T-helper 2 cell treated with Interferon-gamma antibody and Interleukin-4, amounts not matched to agents 5 μg/mL and 100 μg/mL, for 36 hours (primary cell): ENCODE measurements at regions not wholly inside any gene's neighbourhood (a gene's known extent, or its start where the extent isn't known, plus 50 kb on each side); places are given as distances from the start of the nearest gene placed in this dataset.

Experiments
- DNase-seq: peaks from one replicate; pipeline ENCODE4 v3.0.0; 2021; ENCODE audit warnings: low spot score
- H3K27ac Mint-ChIP-seq: one replicate; pipeline ENCODE4 v1.8.0; 2021; ENCODE audit warnings: mild to moderate bottlenecking, mixed read lengths
- H3K27me3 Mint-ChIP-seq: one replicate; pipeline ENCODE4 v1.8.0; 2021; ENCODE audit warnings: low read depth, mixed read lengths
- H3K36me3 Mint-ChIP-seq: one replicate; pipeline ENCODE4 v1.8.0; 2021; ENCODE audit warnings: low read depth, mixed read lengths
- H3K4me1 Mint-ChIP-seq: one replicate; pipeline ENCODE4 v1.8.0; 2021; ENCODE audit warnings: low read depth, mixed read lengths
- H3K4me3 Mint-ChIP-seq: one replicate; pipeline ENCODE4 v1.8.0; 2022; ENCODE audit warnings: mild to moderate bottlenecking, moderate library complexity, mixed read lengths
- H3K9me3 Mint-ChIP-seq: one replicate; pipeline ENCODE4 v1.8.0; 2021; ENCODE audit warnings: mixed read lengths

- Mint-ChIP-seq H3K4me3 (no peak overlapping the region), H3K4me1 (no peaks in the 10 kb centered on the region), H3K27ac (no peak overlapping the region), H3K9me3 (no peaks in the 10 kb centered on the region), H3K27me3 (peaks cover 5% of the 10 kb centered on the region), H3K36me3 (no peaks in the 10 kb centered on the region)
- DNase-seq = no peak
These were observed 131.6 kb upstream of the SOX4 start for GRCh38 chr6:21461844-21462518.

DNA sequence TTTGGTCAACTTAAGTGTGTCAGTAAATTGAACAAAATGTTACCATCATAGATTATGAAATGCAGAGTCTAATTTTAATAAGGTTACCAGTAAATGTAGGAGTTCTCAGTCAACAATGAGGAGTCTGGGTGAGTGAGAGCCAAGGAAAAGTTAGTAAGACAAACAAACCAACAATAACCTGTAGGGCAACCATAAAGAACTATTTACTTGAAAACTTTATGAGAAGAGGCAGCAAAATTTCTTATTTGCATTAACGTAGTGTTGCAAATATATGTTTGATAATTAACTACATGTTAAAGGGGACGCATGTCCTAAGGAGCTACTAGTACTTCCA lies 131.1 kb upstream of the SOX4 start:
- Mint-ChIP-seq H3K27me3 (peaks cover 5% of the 10 kb centered on the region), H3K4me1 (no peaks in the 10 kb centered on the region), H3K9me3 (no peaks in the 10 kb centered on the region), H3K27ac (no peak overlapping the region), H3K4me3 (no peak overlapping the region), H3K36me3 (no peaks in the 10 kb centered on the region)
- no peak for DNase-seq

DNA sequence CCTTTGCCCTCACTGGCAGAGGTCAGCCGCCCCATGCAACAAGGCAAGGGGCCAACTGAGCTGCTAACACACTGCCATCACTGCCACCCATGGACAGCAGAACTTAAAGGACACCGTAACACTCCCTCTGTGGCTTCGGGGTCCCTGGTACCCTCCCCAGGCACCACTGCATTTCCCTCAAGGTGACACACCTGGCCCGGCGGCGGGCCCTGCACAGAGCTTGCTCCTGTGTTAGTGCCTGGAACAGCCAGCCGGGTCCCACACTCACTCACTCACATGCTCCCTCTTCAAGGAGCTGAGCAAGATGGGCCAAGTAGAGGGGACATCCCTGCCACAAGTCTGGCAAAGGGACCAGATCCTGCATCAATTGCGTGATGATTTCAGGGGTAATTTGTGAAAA lies 126.5 kb upstream of the SOX4 start:
- no peak for DNase-seq
- Mint-ChIP-seq H3K9me3 (no peaks in the 10 kb centered on the region), H3K27ac (no peak overlapping the region), H3K4me1 (no peaks in the 10 kb centered on the region), H3K4me3 (no peak overlapping the region), H3K36me3 (no peaks in the 10 kb centered on the region), H3K27me3 (peaks cover 7% of the 10 kb centered on the region)

DNA sequence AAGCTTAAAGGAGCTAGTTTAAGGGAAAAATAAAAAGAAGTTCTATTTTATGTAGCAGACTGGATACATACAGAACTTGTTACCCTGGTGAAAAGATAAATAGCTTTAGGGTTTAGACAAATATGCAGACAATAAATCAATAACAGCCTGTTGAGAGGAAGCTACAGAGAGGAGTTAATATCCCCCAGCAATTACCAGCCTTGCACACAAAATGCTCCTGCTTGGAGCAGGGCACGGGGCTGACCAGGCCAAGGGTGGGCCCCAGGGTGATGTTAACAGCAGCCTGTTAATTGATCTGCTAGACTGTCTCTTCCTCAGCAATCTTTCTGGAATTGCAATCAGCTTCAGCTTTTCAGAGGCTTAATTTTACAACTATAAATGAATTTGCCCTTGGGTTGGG lies 125.1 kb upstream of the SOX4 start:
- Mint-ChIP-seq H3K4me1 (no peaks in the 10 kb centered on the region), H3K36me3 (no peaks in the 10 kb centered on the region), H3K27ac (no peak overlapping the region), H3K27me3 (peaks cover 8% of the 10 kb centered on the region), H3K4me3 (no peak overlapping the region), H3K9me3 (no peaks in the 10 kb centered on the region)
- no peak for DNase-seq

DNA sequence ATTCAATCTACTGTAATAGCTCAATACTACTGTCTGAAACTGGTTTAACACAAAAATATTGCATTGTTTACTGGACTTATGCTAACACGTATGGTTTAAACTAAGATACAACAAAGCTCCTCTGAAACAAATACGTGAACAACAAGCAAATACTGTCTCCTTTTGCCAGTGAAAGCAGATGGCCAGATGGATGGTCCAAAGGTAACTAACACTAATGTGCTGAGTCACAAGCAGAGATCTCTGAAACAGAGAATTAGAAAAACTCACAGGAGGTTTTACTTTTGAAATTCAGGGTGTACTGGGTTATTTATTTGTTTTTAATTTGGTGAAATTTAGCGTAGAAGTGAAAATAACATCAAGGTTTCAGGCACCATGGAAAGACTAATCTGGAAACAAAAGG lies 124.3 kb upstream of the SOX4 start:
- Mint-ChIP-seq H3K27me3 (peaks cover 8% of the 10 kb centered on the region), H3K27ac (no peak overlapping the region), H3K36me3 (no peaks in the 10 kb centered on the region), H3K4me1 (no peaks in the 10 kb centered on the region), H3K9me3 (no peaks in the 10 kb centered on the region), H3K4me3 (no peak overlapping the region)
- DNase-seq = no peak

- peaks cover 8% of the 10 kb centered on the region for H3K27me3 Mint-ChIP-seq
- DNase-seq = no peak
- no peak overlapping the region for H3K4me3 Mint-ChIP-seq
- H3K4me1 Mint-ChIP-seq = no peaks in the 10 kb centered on the region
- H3K9me3 Mint-ChIP-seq = no peaks in the 10 kb centered on the region
- H3K36me3 Mint-ChIP-seq = no peaks in the 10 kb centered on the region
- no peak overlapping the region for H3K27ac Mint-ChIP-seq
These were observed 117.4 kb upstream of the SOX4 start for GRCh38 chr6:21476112-21476511.

DNA sequence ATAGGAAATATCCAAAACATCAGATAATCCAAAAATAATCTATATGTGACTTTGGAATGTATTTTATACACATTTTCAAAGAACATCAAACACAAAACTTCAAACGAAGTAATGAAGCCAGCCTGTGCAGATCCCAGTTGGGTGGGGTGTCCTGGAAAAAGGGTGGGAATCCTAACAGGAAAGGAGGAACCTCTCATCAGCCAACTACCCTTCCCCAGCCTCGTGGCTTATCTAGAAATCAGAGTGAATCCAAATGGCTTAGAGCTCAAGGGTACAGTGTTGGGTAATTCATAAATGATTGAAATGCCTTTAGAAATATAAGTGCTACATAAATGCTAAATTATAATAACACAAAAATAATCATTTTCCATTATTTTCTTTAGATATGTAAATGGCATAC lies 115.1 kb upstream of the SOX4 start:
- Mint-ChIP-seq H3K27ac (no peak overlapping the region), H3K36me3 (no peaks in the 10 kb centered on the region)

DNA sequence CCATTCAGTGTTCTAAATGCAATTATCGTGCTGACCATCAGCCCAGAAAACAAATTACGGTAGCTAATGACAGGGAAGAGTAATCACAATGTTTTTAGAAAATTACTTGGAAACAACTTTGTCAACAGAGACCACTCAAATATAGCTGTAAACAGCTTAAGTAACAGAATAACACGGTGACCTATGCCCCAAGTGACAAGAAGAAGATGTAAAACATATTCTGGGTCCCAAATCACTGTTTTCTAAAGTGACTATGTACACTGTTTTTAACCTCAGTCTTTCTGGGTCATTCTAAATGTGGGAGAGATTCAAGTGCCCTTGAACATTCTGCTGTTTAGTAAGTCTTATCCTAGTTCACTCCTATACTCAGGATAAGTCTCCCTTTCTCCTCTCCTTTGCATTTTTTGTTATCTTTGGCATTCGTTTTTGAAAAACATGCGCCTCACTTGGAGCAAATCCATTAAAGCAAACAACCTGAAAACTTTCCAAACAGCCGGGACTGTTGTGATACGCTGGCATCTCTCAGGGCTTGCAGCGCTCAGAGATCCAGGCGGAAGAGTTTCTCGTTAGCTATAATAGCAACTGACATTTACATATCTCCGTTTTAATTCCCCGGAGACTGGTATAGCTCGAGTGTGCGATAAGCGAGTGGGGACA lies 114.5 kb upstream of the SOX4 start:
- H3K4me1 Mint-ChIP-seq = no peaks in the 10 kb centered on the region
- H3K36me3 Mint-ChIP-seq = no peaks in the 10 kb centered on the region
- no peaks in the 10 kb centered on the region for H3K9me3 Mint-ChIP-seq
- no peak overlapping the region for H3K4me3 Mint-ChIP-seq
- H3K27ac Mint-ChIP-seq = no peak overlapping the region
- no peak for DNase-seq
- peaks cover 3% of the 10 kb centered on the region for H3K27me3 Mint-ChIP-seq

More for the DNA sequence above, 115.1 kb upstream of the SOX4 start:
- H3K27me3 Mint-ChIP-seq = peaks cover 3% of the 10 kb centered on the region
- H3K9me3 Mint-ChIP-seq = no peaks in the 10 kb centered on the region
- H3K4me1 Mint-ChIP-seq = no peaks in the 10 kb centered on the region
- no peak overlapping the region for H3K4me3 Mint-ChIP-seq
- no peak for DNase-seq

DNA sequence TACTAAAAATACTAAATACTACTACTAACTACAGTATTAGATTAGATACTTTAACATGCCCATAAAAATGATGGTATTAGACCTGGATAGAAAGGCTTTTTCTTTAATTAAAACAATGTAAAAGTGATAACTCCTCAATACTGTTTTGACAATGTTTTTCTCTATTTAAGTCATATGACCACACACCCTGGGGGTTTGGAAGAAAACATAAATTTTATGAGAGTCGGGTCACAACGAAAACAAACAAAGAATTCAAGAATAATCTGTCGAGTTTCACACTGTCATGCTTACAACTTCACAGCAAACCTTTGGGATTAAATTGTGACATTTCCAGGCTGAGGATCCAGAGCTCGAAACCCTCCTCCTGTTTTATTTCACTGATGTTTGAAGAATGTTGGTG lies 107.4 kb upstream of the SOX4 start:
- Mint-ChIP-seq H3K36me3 (no peaks in the 10 kb centered on the region), H3K4me1 (no peaks in the 10 kb centered on the region), H3K9me3 (no peaks in the 10 kb centered on the region), H3K27ac (no peak overlapping the region), H3K27me3 (peaks cover 3% of the 10 kb centered on the region), H3K4me3 (no peak overlapping the region)
- DNase-seq = no peak

GRCh38 chr6:21489826-21490225 lies 103.7 kb upstream of the SOX4 start:
- H3K4me1 Mint-ChIP-seq = no peaks in the 10 kb centered on the region
- H3K27ac Mint-ChIP-seq = no peak overlapping the region
- H3K36me3 Mint-ChIP-seq = no peaks in the 10 kb centered on the region
- no peak for DNase-seq
- H3K4me3 Mint-ChIP-seq = no peak overlapping the region
- H3K9me3 Mint-ChIP-seq = no peaks in the 10 kb centered on the region
- peaks cover 2% of the 10 kb centered on the region for H3K27me3 Mint-ChIP-seq

GRCh38 chr6:21491955-21492354 lies 101.6 kb upstream of the SOX4 start:
- Mint-ChIP-seq H3K4me3 (no peak overlapping the region), H3K36me3 (no peaks in the 10 kb centered on the region), H3K4me1 (no peaks in the 10 kb centered on the region), H3K9me3 (no peaks in the 10 kb centered on the region), H3K27ac (no peak overlapping the region), H3K27me3 (peaks cover 2% of the 10 kb centered on the region)
- DNase-seq = no peak

DNA sequence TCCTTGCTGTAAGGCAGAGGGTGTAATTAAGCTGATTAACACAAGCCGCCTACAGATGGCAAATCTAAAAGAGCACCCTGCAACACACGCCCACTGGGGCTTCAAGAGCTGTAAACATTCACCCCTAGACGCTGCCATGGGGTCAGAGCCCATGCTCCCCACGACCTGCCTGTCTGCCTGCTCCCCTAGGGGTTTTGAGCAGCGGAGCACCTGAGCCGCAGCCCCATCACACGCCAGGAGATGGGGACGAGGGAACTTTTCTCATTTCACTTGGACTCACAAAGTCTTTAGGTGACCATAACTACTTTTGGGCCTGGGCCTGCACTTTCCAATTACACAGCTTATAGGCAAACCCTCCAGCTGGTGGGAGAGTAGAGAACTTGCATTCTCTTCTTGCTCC lies 99.0 kb upstream of the SOX4 start:
- DNase-seq = no peak
- no peaks in the 10 kb centered on the region for H3K36me3 Mint-ChIP-seq
- H3K27ac Mint-ChIP-seq = no peak overlapping the region
- H3K9me3 Mint-ChIP-seq = no peaks in the 10 kb centered on the region
- no peaks in the 10 kb centered on the region for H3K4me1 Mint-ChIP-seq
- no peak overlapping the region for H3K4me3 Mint-ChIP-seq
- peaks cover 2% of the 10 kb centered on the region for H3K27me3 Mint-ChIP-seq

DNA sequence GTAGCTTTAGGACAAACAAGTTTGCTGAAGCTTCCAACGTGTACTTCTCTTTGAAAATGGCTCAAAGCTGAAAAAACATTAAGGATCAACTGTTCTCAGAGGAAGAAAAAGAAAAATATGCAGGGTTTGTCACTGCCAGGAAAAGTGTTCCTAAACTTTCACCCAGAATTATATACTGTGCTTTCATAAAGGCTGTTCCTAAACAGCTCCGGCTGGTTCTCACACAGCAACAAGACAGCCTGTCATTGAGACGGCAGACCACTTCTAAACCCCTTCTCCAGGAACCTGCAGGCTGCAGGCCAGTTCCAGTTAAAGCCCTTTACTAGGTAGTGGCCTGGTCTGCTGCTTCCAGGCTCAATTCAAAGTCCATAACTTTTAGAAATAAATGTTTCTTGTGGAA lies 97.4 kb upstream of the SOX4 start:
- H3K9me3 Mint-ChIP-seq = no peaks in the 10 kb centered on the region
- H3K27ac Mint-ChIP-seq = no peak overlapping the region
- no peaks in the 10 kb centered on the region for H3K36me3 Mint-ChIP-seq
- no peak overlapping the region for H3K4me3 Mint-ChIP-seq
- H3K4me1 Mint-ChIP-seq = no peaks in the 10 kb centered on the region
- no peak for DNase-seq
- H3K27me3 Mint-ChIP-seq = peaks cover 3% of the 10 kb centered on the region

- no peak for DNase-seq
- Mint-ChIP-seq H3K36me3 (no peaks in the 10 kb centered on the region), H3K4me3 (no peak overlapping the region), H3K27ac (no peak overlapping the region), H3K4me1 (no peaks in the 10 kb centered on the region), H3K27me3 (peaks cover 2% of the 10 kb centered on the region), H3K9me3 (no peaks in the 10 kb centered on the region)
These were observed 96.8 kb upstream of the SOX4 start for GRCh38 chr6:21496706-21497105.
